GM23248 (cell line): ENCODE measurements at regions not wholly inside any gene's neighbourhood (a gene's known extent, or its start where the extent isn't known, plus 50 kb on each side); places are given as distances from the start of the nearest gene placed in this dataset.

Experiments used
- DNase-seq: peaks from one replicate; pipeline ENCODE4 v3.0.0-alpha.2; 2015
- H2AFZ ChIP-seq: fragments of 200-600 bp; sonication (generic); 2 replicates; pipeline ENCODE4 v1.6.1; 2016; ENCODE audit warnings: antibody characterized with exemption
- H3F3A ChIP-seq: fragments of 200-600 bp; sonication (generic); 2 replicates; pipeline ENCODE4 v1.6.1; 2016; ENCODE audit warnings: mild to moderate bottlenecking, antibody characterized with exemption, mixed run types; ENCODE audit not compliant: insufficient read depth
- H3K27ac ChIP-seq: fragments of 200-600 bp; sonication (generic); 2 replicates; pipeline ENCODE4 v1.5.1; 2016; ENCODE audit warnings: mild to moderate bottlenecking
- H3K27me3 ChIP-seq: fragments of 200-600 bp; sonication (generic); replicated peaks from 2 replicates; pipeline ENCODE4 v1.6.1; 2016; ENCODE audit warnings: mild to moderate bottlenecking; ENCODE audit not compliant: insufficient read depth
- H3K36me3 ChIP-seq: fragments of 200-600 bp; sonication (generic); 2 replicates; pipeline ENCODE4 v1.6.1; 2016; ENCODE audit warnings: low read depth, mild to moderate bottlenecking
- H3K4me1 ChIP-seq: fragments of 200-600 bp; sonication (generic); 2 replicates; pipeline ENCODE4 v1.6.1; 2016; ENCODE audit warnings: mild to moderate bottlenecking; ENCODE audit not compliant: insufficient read depth
- H3K4me2 ChIP-seq: fragments of 200-600 bp; sonication (generic); one replicate; pipeline ENCODE4 v1.6.1; 2016; ENCODE audit warnings: mild to moderate bottlenecking; ENCODE audit not compliant: unreplicated experiment
- H3K4me3 ChIP-seq: fragments of 200-600 bp; sonication (generic); 2 replicates; pipeline ENCODE4 v1.5.1; 2016; ENCODE audit warnings: mild to moderate bottlenecking
- H3K79me2 ChIP-seq: fragments of 200-600 bp; sonication (generic); 2 replicates; pipeline ENCODE4 v1.6.1; 2016; ENCODE audit warnings: mild to moderate bottlenecking; ENCODE audit not compliant: insufficient read depth
- H3K9ac ChIP-seq: fragments of 200-600 bp; sonication (generic); 2 replicates; pipeline ENCODE4 v1.6.1; 2016; ENCODE audit warnings: mild to moderate bottlenecking
- H3K9me2 ChIP-seq: fragments of 200-600 bp; sonication (generic); 2 replicates; pipeline ENCODE4 v1.6.1; 2016; ENCODE audit warnings: mixed run types, mild to moderate bottlenecking, moderate library complexity; ENCODE audit not compliant: insufficient read depth
- H3K9me3 ChIP-seq: fragments of 200-600 bp; sonication (generic); one replicate; pipeline ENCODE4 v1.6.1; 2017; ENCODE audit warnings: low read depth
- H4K20me1 ChIP-seq: fragments of 200-600 bp; sonication (generic); 2 replicates; pipeline ENCODE4 v1.6.0; 2016; ENCODE audit not compliant: insufficient read depth
- EZH2 ChIP-seq: fragments of 200-600 bp; sonication (generic); IDR thresholded peaks from 2 replicates; pipeline ENCODE4 v1.6.1; 2018; ENCODE audit warnings: antibody characterized with exemption, mild to moderate bottlenecking; ENCODE audit not compliant: insufficient read depth, poor library complexity, severe bottlenecking
- EZH2phosphoT487 ChIP-seq: fragments of 200-600 bp; sonication (generic); IDR thresholded peaks from 2 replicates; pipeline ENCODE4 v1.6.1; 2018; ENCODE audit warnings: antibody characterized with exemption, moderate library complexity, mild to moderate bottlenecking, low read depth; ENCODE audit not compliant: insufficient read depth
- WGBS, 2 experiments: methylation state at CpG; one replicate each; pipeline ENCODE4 v1.1.6; 2015 to 2017; ENCODE audit warnings: low lambda C conversion rate in 2 of 2, low coverage in 1 of 2; ENCODE audit errors: missing lambda C conversion rate in 2 of 2; 5-methylcytosine and 5-hydroxymethylcytosine counted together
- in situ Hi-C: fragments of 300-500 bp; cut with MboI; formaldehyde crosslinking; loops from 2 replicates; pipeline ENCODE4 v1.15.0; 2020

- Histone ChIP-seq H3K4me3 (no peak overlapping the region), H3K36me3 (no peaks in the 10 kb centered on the region), H3K4me1 (no peaks in the 10 kb centered on the region), H2AFZ (no peak overlapping the region), H3K4me2 (no peak overlapping the region), H3K9me3 (no peaks in the 10 kb centered on the region), H3K27ac (no peak overlapping the region), H3K9ac (no peak overlapping the region), H3K9me2 (no peaks in the 10 kb centered on the region), H4K20me1 (no peaks in the 10 kb centered on the region), H3K79me2 (no peaks in the 10 kb centered on the region), H3F3A (no peaks in the 10 kb centered on the region), H3K27me3 (no peaks in the 10 kb centered on the region; the same call in 1 of the 2 replicates)
- TF ChIP-seq EZH2phosphoT487 (no peak), EZH2 (no peak)
- in situ Hi-C loops = no loop called here
- no peak for DNase-seq
- WGBS, 2 experiments = 90 to 91% methylated on average over 24 of the region's 24 CpGs
These were observed 260.7 kb downstream of the MN1 start for GRCh38 chr22:27540656-27541396.

GRCh38 chr22:27541836-27542235 is 259.7 kb downstream of the MN1 start:
- Histone ChIP-seq H3K9me2 (no peaks in the 10 kb centered on the region), H3K9ac (no peak overlapping the region), H3K27ac (no peak overlapping the region), H3K4me2 (no peak overlapping the region), H3K79me2 (no peaks in the 10 kb centered on the region), H3K9me3 (no peaks in the 10 kb centered on the region), H2AFZ (no peak overlapping the region), H4K20me1 (no peaks in the 10 kb centered on the region), H3K27me3 (no peaks in the 10 kb centered on the region; the same call in 1 of the 2 replicates), H3K36me3 (no peaks in the 10 kb centered on the region), H3K4me1 (no peaks in the 10 kb centered on the region), H3F3A (no peaks in the 10 kb centered on the region), H3K4me3 (no peak overlapping the region)
- TF ChIP-seq EZH2phosphoT487 (no peak), EZH2 (no peak)
- DNase-seq = no peak
- 94 to 99% methylated on average over 14 of the region's 14 CpGs for WGBS, 2 experiments
- in situ Hi-C loops = no loop called here

- H3K4me2 ChIP-seq = no peak overlapping the region
- H3K9ac ChIP-seq = no peak overlapping the region
- H3K9me2 ChIP-seq = no peaks in the 10 kb centered on the region
- no peaks in the 10 kb centered on the region for H3K36me3 ChIP-seq
- TF ChIP-seq EZH2 = no peak
- no peaks in the 10 kb centered on the region for H3K9me3 ChIP-seq
- H3K27ac ChIP-seq = no peak overlapping the region
- H3K27me3 ChIP-seq = no peaks in the 10 kb centered on the region; the same call in 1 of the 2 replicates
- no peaks in the 10 kb centered on the region for H3F3A ChIP-seq
- H2AFZ ChIP-seq = no peak overlapping the region
- no peak for DNase-seq
- no peaks in the 10 kb centered on the region for H3K4me1 ChIP-seq
- H4K20me1 ChIP-seq = no peaks in the 10 kb centered on the region
- in situ Hi-C loops = no loop called here
- no peaks in the 10 kb centered on the region for H3K79me2 ChIP-seq
- 71 to 73% methylated on average over 6 of the region's 6 CpGs for WGBS, 2 experiments
- H3K4me3 ChIP-seq = no peak overlapping the region
These were observed 259.0 kb downstream of the MN1 start for GRCh38 chr22:27542602-27543001.

GRCh38 chr22:27543460-27543859 is 258.1 kb downstream of the MN1 start:
- TF ChIP-seq EZH2 (no peak), EZH2phosphoT487 (no peak)
- DNase-seq = no peak
- WGBS, 2 experiments = 100% methylated on average over 2 of the region's 2 CpGs; no CpG with 5 or more reads in 1 of the 2 experiments
- Histone ChIP-seq H3K9me3 (no peaks in the 10 kb centered on the region), H4K20me1 (no peaks in the 10 kb centered on the region), H3K9me2 (no peaks in the 10 kb centered on the region), H3K27ac (no peak overlapping the region), H2AFZ (no peak overlapping the region), H3K36me3 (no peaks in the 10 kb centered on the region), H3K4me1 (no peaks in the 10 kb centered on the region), H3F3A (no peaks in the 10 kb centered on the region), H3K79me2 (no peaks in the 10 kb centered on the region), H3K4me3 (no peak overlapping the region), H3K4me2 (no peak overlapping the region), H3K27me3 (no peaks in the 10 kb centered on the region; the same call in 1 of the 2 replicates), H3K9ac (no peak overlapping the region)
- in situ Hi-C loops = no loop called here
